GM23338 (cell line): ENCODE measurements at regions not wholly inside any gene's neighbourhood (a gene's known extent, or its start where the extent isn't known, plus 50 kb on each side); places are given as distances from the start of the nearest gene placed in this dataset.

ENCODE experiments used
- ATAC-seq: fragments of 200-7000 bp; cut with Tn5 transposase; 3 replicates; pipeline ENCODE4 v1.9.1; 2020
- DNase-seq: peaks from one replicate; pipeline ENCODE4 v3.0.0-alpha.2; 2015; ENCODE audit warnings: low spot score
- H2AFZ ChIP-seq: fragments of 200-600 bp; sonication (generic); 2 replicates; pipeline ENCODE4 v1.8.0; 2016; ENCODE audit warnings: antibody characterized with exemption, mild to moderate bottlenecking, moderate library complexity
- H3F3A ChIP-seq: fragments of 200-600 bp; sonication (generic); replicated peaks from 2 replicates; pipeline ENCODE4 v1.8.0; 2017; ENCODE audit warnings: antibody characterized with exemption, mixed run types, low read depth
- H3K27ac ChIP-seq: fragments of 200-600 bp; sonication (generic); 2 replicates; pipeline ENCODE4 v1.6.1; 2016; ENCODE audit warnings: low read depth
- H3K27me3 ChIP-seq: fragments of 200-600 bp; sonication (generic); 2 replicates; pipeline ENCODE4 v1.8.0; 2016; ENCODE audit warnings: mild to moderate bottlenecking, mixed run types, moderate library complexity; ENCODE audit not compliant: insufficient read depth
- H3K36me3 ChIP-seq: fragments of 200-600 bp; sonication (generic); 2 replicates; pipeline ENCODE4 v1.8.0; 2016; ENCODE audit warnings: mild to moderate bottlenecking; ENCODE audit not compliant: insufficient read depth
- H3K4me1 ChIP-seq: fragments of 200-600 bp; sonication (generic); 2 replicates; pipeline ENCODE4 v1.8.0; 2016; ENCODE audit warnings: mild to moderate bottlenecking, moderate library complexity; ENCODE audit not compliant: insufficient read depth
- H3K4me2 ChIP-seq: fragments of 200-600 bp; sonication (generic); 2 replicates; pipeline ENCODE4 v1.7.1; 2017; ENCODE audit warnings: mixed run types
- H3K4me3 ChIP-seq: fragments of 200-600 bp; sonication (generic); 2 replicates; pipeline ENCODE4 v1.6.1; 2016; ENCODE audit warnings: mixed run types
- H3K79me2 ChIP-seq: fragments of 200-600 bp; sonication (generic); replicated peaks from 2 replicates; pipeline ENCODE4 v1.8.0; 2017; ENCODE audit warnings: mild to moderate bottlenecking; ENCODE audit not compliant: insufficient read depth
- H3K9me2 ChIP-seq: fragments of 200-600 bp; sonication (generic); 2 replicates; pipeline ENCODE4 v1.8.0; 2017; ENCODE audit not compliant: insufficient read depth
- H4K20me1 ChIP-seq: fragments of 200-600 bp; sonication (generic); replicated peaks from 2 replicates; pipeline ENCODE4 v1.8.0; 2017; ENCODE audit warnings: mild to moderate bottlenecking; ENCODE audit not compliant: insufficient read depth
- H3K27ac Mint-ChIP-seq: 2 replicates; pipeline ENCODE4 v1.8.0; 2020; ENCODE audit warnings: inconsistent platforms, mild to moderate bottlenecking, moderate library complexity, mixed read lengths
- H3K27me3 Mint-ChIP-seq: 3 replicates; pipeline ENCODE4 v1.8.0; 2022; ENCODE audit warnings: low read depth, mild to moderate bottlenecking, moderate library complexity, mixed read lengths, inconsistent platforms; ENCODE audit not compliant: insufficient read depth, poor library complexity
- H3K36me3 Mint-ChIP-seq: 3 replicates; pipeline ENCODE4 v1.8.0; 2021; ENCODE audit warnings: low read depth, mild to moderate bottlenecking, inconsistent platforms, moderate library complexity, mixed read lengths
- H3K4me1 Mint-ChIP-seq: 3 replicates; pipeline ENCODE4 v1.8.0; 2020; ENCODE audit warnings: mild to moderate bottlenecking, inconsistent platforms, mixed read lengths
- H3K4me3 Mint-ChIP-seq: 3 replicates; pipeline ENCODE4 v1.8.0; 2021; ENCODE audit warnings: moderate library complexity, mild to moderate bottlenecking, inconsistent platforms, mixed read lengths
- H3K9me3 Mint-ChIP-seq: 3 replicates; pipeline ENCODE4 v1.8.0; 2020; ENCODE audit warnings: moderate library complexity, mild to moderate bottlenecking, inconsistent platforms, mixed read lengths
- CREB1 ChIP-seq: fragments of 250-450 bp; sonication (Bioruptor Pico); IDR thresholded peaks from 2 replicates; pipeline ENCODE4 v1.5.0; 2020; ENCODE audit warnings: low read depth, mild to moderate bottlenecking, moderate library complexity
- CTCF ChIP-seq, 2 experiments: fragments of 200-600 bp in 1 of 2; sonication (generic) in 1 of 2; conservative IDR thresholded peaks; 2 replicates each; pipeline versions ENCODE4 v1.5.1 to v1.6.1; 2016 to 2017; ENCODE audit warnings: antibody characterized with exemption in 2 of 2, low read depth in 2 of 2, mild to moderate bottlenecking in 2 of 2, moderate library complexity in 1 of 2
- ETS1 ChIP-seq: IDR thresholded peaks from 2 replicates; pipeline ENCODE4 v1.6.1; 2016; ENCODE audit warnings: antibody characterized with exemption
- EZH2 ChIP-seq: fragments of 200-600 bp; sonication (generic); IDR thresholded peaks from one replicate; pipeline ENCODE4 v1.8.0; 2017; ENCODE audit warnings: antibody characterized with exemption, mild to moderate bottlenecking, low read depth; ENCODE audit not compliant: unreplicated experiment
- EZH2phosphoT487 ChIP-seq: fragments of 200-600 bp; sonication (generic); IDR thresholded peaks from one replicate; pipeline ENCODE4 v1.8.1; 2018; ENCODE audit warnings: antibody characterized with exemption; ENCODE audit not compliant: unreplicated experiment
- JUNB ChIP-seq: IDR thresholded peaks from one replicate; pipeline ENCODE4 v1.6.1; 2016; ENCODE audit warnings: antibody characterized with exemption; ENCODE audit not compliant: unreplicated experiment
- NANOG ChIP-seq: IDR thresholded peaks from 2 replicates; pipeline ENCODE4 v1.6.1; 2016; ENCODE audit warnings: antibody characterized with exemption, borderline replicate concordance
- POLR2AphosphoS5 ChIP-seq: IDR thresholded peaks from 2 replicates; pipeline ENCODE4 v1.6.1; 2016; ENCODE audit warnings: antibody characterized with exemption, low read depth
- REST ChIP-seq: IDR thresholded peaks from one replicate; pipeline ENCODE4 v1.6.1; 2018; ENCODE audit warnings: antibody characterized with exemption; ENCODE audit not compliant: unreplicated experiment
- STAT1 ChIP-seq: IDR thresholded peaks from one replicate; pipeline ENCODE4 v1.6.1; 2016; ENCODE audit warnings: antibody characterized with exemption; ENCODE audit not compliant: unreplicated experiment
- ZNF114 ChIP-seq: fragments of 250-450 bp; sonication (Bioruptor Pico); IDR thresholded peaks from 2 replicates; pipeline ENCODE4 v1.5.0; 2020; ENCODE audit warnings: mild to moderate bottlenecking, moderate library complexity
- ZNF331 ChIP-seq: fragments of 250-450 bp; sonication (Bioruptor Pico); IDR thresholded peaks from 2 replicates; pipeline ENCODE4 v1.5.0; 2020; ENCODE audit warnings: low read depth, mild to moderate bottlenecking, moderate library complexity
- ZNF462 ChIP-seq: fragments of 250-450 bp; sonication (Bioruptor Pico); IDR thresholded peaks from 2 replicates; pipeline ENCODE4 v1.5.0; 2020; ENCODE audit warnings: mild to moderate bottlenecking, moderate library complexity

- Histone ChIP-seq H3K79me2 (no peaks in the 10 kb centered on the region), H3K36me3 (peaks cover 5% of the 10 kb centered on the region; the same call in 1 of the 2 replicates), H3K9me2 (no peaks in the 10 kb centered on the region), H3K4me1 (no peaks in the 10 kb centered on the region), H2AFZ (no peak overlapping the region), H4K20me1 (no peaks in the 10 kb centered on the region), H3K27ac (no peak overlapping the region), H3K4me2 (no peak overlapping the region), H3K4me3 (no peak overlapping the region), H3F3A (no peaks in the 10 kb centered on the region), H3K27me3 (no peaks in the 10 kb centered on the region)
- no peak overlapping the region for H3K4me3 Mint-ChIP-seq
- no peak for TF ChIP-seq POLR2AphosphoS5
- no peak for TF ChIP-seq JUNB
- no peak for TF ChIP-seq CREB1
- TF ChIP-seq ZNF462 (CRISPR knock-in tag), result no peak
- no peak for TF ChIP-seq REST
- no peak for TF ChIP-seq ZNF331 (CRISPR knock-in tag)
- no peak for TF ChIP-seq NANOG
- TF ChIP-seq EZH2phosphoT487, result no peak
- no peak for TF ChIP-seq ZNF114 (CRISPR knock-in tag)
- TF ChIP-seq STAT1, result no peak
- TF ChIP-seq EZH2, result no peak
- TF ChIP-seq ETS1, result no peak
- TF ChIP-seq CTCF (conservative IDR thresholded peaks at IDR 0.05; ENCODE audit: low read depth in 2 of 2), result no peak
- no peaks in the 10 kb centered on the region for H3K4me1 Mint-ChIP-seq
- peaks cover 35% of the 10 kb centered on the region for H3K36me3 Mint-ChIP-seq
- H3K27ac Mint-ChIP-seq, result no peak overlapping the region
- H3K9me3 Mint-ChIP-seq, result peaks cover 96% of the 10 kb centered on the region
- H3K27me3 Mint-ChIP-seq, result peaks cover 3% of the 10 kb centered on the region
- ATAC-seq (no peak), DNase-seq (no peak)
Observed at GRCh38 chr7:153496257-153496656, 555.9 kb upstream of the DPP6 start.
